OCI-LY7 (cell line): ENCODE measurements at regions not wholly inside any gene's neighbourhood (a gene's known extent, or its start where the extent isn't known, plus 50 kb on each side); places are given as distances from the start of the nearest gene placed in this dataset.
"Not testable (repeated sequence)": the region's sequence is repeated elsewhere in the genome, so short reads cannot be mapped to it uniquely, and the experiment has no call there.

Source experiments
- CTCF ChIP-seq: fragments of 200-600 bp; sonication (generic); conservative IDR thresholded peaks from 2 replicates; pipeline ENCODE4 v1.5.1; 2014; ENCODE audit warnings: mild to moderate bottlenecking, antibody characterized with exemption, low read length, moderate library complexity, mixed read lengths
- EZH2phosphoT487 ChIP-seq: fragments of 200-600 bp; sonication (generic); IDR thresholded peaks from 2 replicates; pipeline ENCODE4 v1.6.1; 2018; ENCODE audit warnings: low read depth, borderline replicate concordance, mild to moderate bottlenecking, mixed run types, antibody characterized with exemption, low read length, moderate library complexity, mixed read lengths

DNA sequence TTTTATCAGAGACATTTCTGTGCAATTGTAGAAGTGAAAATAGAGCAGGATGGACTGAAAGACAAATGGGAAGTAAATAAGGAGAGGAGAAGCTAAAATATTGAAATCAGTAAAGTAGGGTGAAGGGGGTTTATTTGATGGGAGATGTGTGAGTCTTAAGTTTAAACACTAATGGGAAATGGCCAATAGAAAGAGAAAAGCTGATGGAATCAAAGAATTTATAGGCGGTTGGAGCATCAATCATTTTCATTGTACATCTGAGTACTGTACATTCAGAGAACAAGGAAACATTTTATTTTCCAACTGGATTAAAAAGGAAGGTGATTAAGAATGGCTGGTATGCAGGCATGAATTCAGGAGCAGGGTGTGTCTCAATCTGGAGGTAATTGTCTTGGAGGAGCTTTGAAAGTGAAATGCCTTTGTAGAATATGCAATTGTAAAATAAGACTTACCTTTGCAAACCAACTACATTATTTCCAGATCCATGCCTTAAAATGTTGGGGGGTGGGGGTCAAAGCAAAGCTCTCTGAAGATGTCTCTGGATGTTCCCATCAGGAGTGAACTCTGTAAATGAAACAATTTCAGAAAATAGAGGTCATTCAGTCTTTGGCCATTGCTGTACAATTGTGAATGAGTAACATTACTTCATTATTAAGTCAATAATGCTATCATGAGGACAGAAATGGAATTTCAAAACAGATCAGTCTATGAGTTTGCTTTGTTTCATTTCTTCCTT is 227.4 kb downstream of the SPATA31A1 start:
- TF ChIP-seq CTCF, EZH2phosphoT487: not testable (repeated sequence)
